ENCODE measurements at regions not wholly inside any gene's neighbourhood (a gene's known extent, or its start where the extent isn't known, plus 50 kb on each side); places are given as distances from the start of the nearest gene placed in this dataset.

- DNase-seq (ENCODE audit: low spot score) (no peak), FAIRE-seq (no peak), ATAC-seq (no peak)
- Histone ChIP-seq H3K9ac (ENCODE audit: insufficient read depth, low read depth, low read length) (no peak overlapping the region), H3K36me3 (replicated peaks in 1 of 2; ENCODE audit: control insufficient read depth in 1 of 2, insufficient read depth in 2 of 2, low read length in 2 of 2) (no peaks in the 10 kb centered on the region), H3K4me2 (ENCODE audit: low read depth, low read length) (no peak overlapping the region), H3K4me1 (ENCODE audit: insufficient read depth, low read length) (no peaks in the 10 kb centered on the region), H3K79me2 (ENCODE audit: insufficient read depth, low read length) (no peaks in the 10 kb centered on the region), H2AFZ (ENCODE audit: low read length) (no peak overlapping the region), H3K27me3 (ENCODE audit: control insufficient read depth in 1 of 2, insufficient read depth in 2 of 2, low read length in 2 of 2) (no peaks in the 10 kb centered on the region), H4K20me1 (ENCODE audit: insufficient read depth, low read length) (no peaks in the 10 kb centered on the region), H3K4me3 (replicated peaks in 1 of 3; ENCODE audit: insufficient read depth in 1 of 3, low read depth in 2 of 3, low read length in 3 of 3) (no peak overlapping the region), H3K9me3 (ENCODE audit: low read length) (no peaks in the 10 kb centered on the region), H3K27ac (ENCODE audit: extremely low read length, insufficient read depth, low read length) (no peak overlapping the region)
- TF ChIP-seq ZNF282 (IDR thresholded peaks at IDR 0.05; ENCODE audit: partially characterized antibody), result no peak
- TF ChIP-seq E2F2 (CRISPR knock-in tag; IDR thresholded peaks at IDR 0.05; ENCODE audit: borderline replicate concordance), result no peak
- TF ChIP-seq, protein P1, sequence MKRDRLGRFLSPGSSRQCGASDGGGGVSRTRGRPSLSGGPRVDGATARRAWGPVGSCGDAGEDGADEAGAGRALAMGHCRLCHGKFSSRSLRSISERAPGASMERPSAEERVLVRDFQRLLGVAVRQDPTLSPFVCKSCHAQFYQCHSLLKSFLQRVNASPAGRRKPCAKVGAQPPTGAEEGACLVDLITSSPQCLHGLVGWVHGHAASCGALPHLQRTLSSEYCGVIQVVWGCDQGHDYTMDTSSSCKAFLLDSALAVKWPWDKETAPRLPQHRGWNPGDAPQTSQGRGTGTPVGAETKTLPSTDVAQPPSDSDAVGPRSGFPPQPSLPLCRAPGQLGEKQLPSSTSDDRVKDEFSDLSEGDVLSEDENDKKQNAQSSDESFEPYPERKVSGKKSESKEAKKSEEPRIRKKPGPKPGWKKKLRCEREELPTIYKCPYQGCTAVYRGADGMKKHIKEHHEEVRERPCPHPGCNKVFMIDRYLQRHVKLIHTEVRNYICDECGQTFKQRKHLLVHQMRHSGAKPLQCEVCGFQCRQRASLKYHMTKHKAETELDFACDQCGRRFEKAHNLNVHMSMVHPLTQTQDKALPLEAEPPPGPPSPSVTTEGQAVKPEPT (CRISPR knock-in tag; IDR thresholded peaks at IDR 0.05; ENCODE audit: low read depth), result no peak
- no peak for TF ChIP-seq KLF13 (CRISPR knock-in tag; IDR thresholded peaks at IDR 0.05)
- TF ChIP-seq, protein P2, sequence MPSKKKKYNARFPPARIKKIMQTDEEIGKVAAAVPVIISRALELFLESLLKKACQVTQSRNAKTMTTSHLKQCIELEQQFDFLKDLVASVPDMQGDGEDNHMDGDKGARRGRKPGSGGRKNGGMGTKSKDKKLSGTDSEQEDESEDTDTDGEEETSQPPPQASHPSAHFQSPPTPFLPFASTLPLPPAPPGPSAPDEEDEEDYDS (CRISPR knock-in tag; IDR thresholded peaks at IDR 0.05), result no peak
- no peak for TF ChIP-seq ZNF557 (CRISPR knock-in tag; IDR thresholded peaks at IDR 0.05)
- no peak for TF ChIP-seq ZNF883 (CRISPR knock-in tag; IDR thresholded peaks at IDR 0.05; ENCODE audit: not compliant biosample characterization)
- TF ChIP-seq EZH2 (conservative IDR thresholded peaks at IDR 0.05; ENCODE audit: low read depth, low read length), result no peak
- no peak for TF ChIP-seq STAG1 (CRISPR knock-in tag; IDR thresholded peaks at IDR 0.05)
- no peak for TF ChIP-seq CENPBD1 (CRISPR knock-in tag; IDR thresholded peaks at IDR 0.05; ENCODE audit: borderline replicate concordance, low read depth)
- no peak for TF ChIP-seq ZNF124 (CRISPR knock-in tag; IDR thresholded peaks at IDR 0.05)
- TF ChIP-seq CEBPB (IDR thresholded peaks at IDR 0.05; ENCODE audit: borderline replicate concordance, low read depth, low read length), result no peak
- no peak for TF ChIP-seq ERF (CRISPR knock-in tag; IDR thresholded peaks at IDR 0.05)
- no TSS peak for BruUV-seq (replicated peaks)
- in situ Hi-C loops (cut with HindIII; ENCODE audit: extremely low pct_ligation_motif_present, low pct_unique_long_range_greater_than_20kb) (loop anchor here (25.0 kb wide), 1 partner anchor 347 kb away; no protein-coding TSS in a partner anchor), intact Hi-C loops (cut with micrococcal nuclease; ENCODE audit: unreplicated experiment) (no loop called here)
- ChIA-PET CTCF (ENCODE audit: low intra/inter-chr PET ratio, low total read pairs) (no interaction called here), POLR2A (no interaction called here)
- WGBS (ENCODE audit: low lambda C conversion rate), result 8% methylated on average over 7 of the region's 7 CpGs
Observed at GRCh38 chr6:105833959-105834947, 251.9 kb upstream of the PRDM1 start.
